Lung (tissue), 11 donors: ENCODE measurements at regions not wholly inside any gene's neighbourhood (a gene's known extent, or its start where the extent isn't known, plus 50 kb on each side); places are given as distances from the start of the nearest gene placed in this dataset.
A peak's percentile ranks its signal among the peaks of the same experiment; 100 is the strongest.

Experiments used
- ATAC-seq: fragments of 200-7000 bp; cut with Tn5 transposase; one replicate; pipeline ENCODE4 v1.9.1; 2020; ENCODE audit warnings: moderate number of reproducible peaks; ENCODE audit not compliant: insufficient read depth, low FRiP score
- DNase-seq, 3 donors: peaks; one replicate each; pipeline ENCODE4 v3.0.0-alpha.2; 2013 to 2017
- H3K27ac ChIP-seq, 2 donors: one replicate each; pipeline ENCODE4 v1.5.1; 2013; ENCODE audit warnings: mild to moderate bottlenecking in 2 of 2, moderate library complexity in 2 of 2, control low read depth in 1 of 2, inconsistent platforms in 1 of 2, low read depth in 1 of 2, low read length in 1 of 2
- H3K27me3 ChIP-seq, 3 donors: one replicate each; pipeline ENCODE4 v1.5.1; 2013; ENCODE audit warnings: low read length in 2 of 3; ENCODE audit not compliant: control insufficient read depth in 3 of 3, insufficient read depth in 3 of 3
- H3K36me3 ChIP-seq, 4 donors: one replicate each; pipeline ENCODE4 v1.5.1; 2013; ENCODE audit warnings: low read length in 4 of 4, mild to moderate bottlenecking in 1 of 4, moderate library complexity in 1 of 4; ENCODE audit not compliant: control insufficient read depth in 4 of 4, insufficient read depth in 4 of 4
- H3K4me1 ChIP-seq, 5 donors: one replicate each; pipeline ENCODE4 v1.5.1; 2013; ENCODE audit warnings: low read length in 5 of 5, mild to moderate bottlenecking in 2 of 5, moderate library complexity in 1 of 5; ENCODE audit not compliant: control insufficient read depth in 5 of 5, insufficient read depth in 5 of 5
- H3K4me3 ChIP-seq: one replicate; pipeline ENCODE4 v1.5.1; 2013; ENCODE audit warnings: mild to moderate bottlenecking, control low read depth, moderate library complexity
- H3K9ac ChIP-seq, 2 donors: one replicate each; pipeline ENCODE4 v1.5.1; 2013; ENCODE audit warnings: low read length in 2 of 2, control low read depth in 1 of 2; ENCODE audit not compliant: insufficient read depth in 1 of 2
- H3K9me3 ChIP-seq, 4 donors: one replicate each; pipeline ENCODE4 v1.5.1; 2013; ENCODE audit warnings: low read length in 3 of 4, mild to moderate bottlenecking in 1 of 4, moderate library complexity in 1 of 4; ENCODE audit not compliant: control insufficient read depth in 4 of 4, insufficient read depth in 3 of 4
- WGBS, 2 donors: extraction: QIAGEN DNeasy Blood & Tissue Kit; methylation state at CpG; one replicate each; pipeline ENCODE4 v1.1.7; 2013; 5-methylcytosine and 5-hydroxymethylcytosine counted together
- TF ChIP-seq, protein P1 (sequence below): IDR thresholded peaks from 2 replicates; pipeline ENCODE4 v1.5.1; 2012; ENCODE audit warnings: mild to moderate bottlenecking; ENCODE audit errors: control extremely low read depth, extremely low read depth
- donor health status: control.
- donor health status: control.
- donor health status: Bipolar disorder and iron deficiency.
- donor health status: healthy.
- donor health status: DM: yes; HTN: yes; CAD: no.

DNA sequence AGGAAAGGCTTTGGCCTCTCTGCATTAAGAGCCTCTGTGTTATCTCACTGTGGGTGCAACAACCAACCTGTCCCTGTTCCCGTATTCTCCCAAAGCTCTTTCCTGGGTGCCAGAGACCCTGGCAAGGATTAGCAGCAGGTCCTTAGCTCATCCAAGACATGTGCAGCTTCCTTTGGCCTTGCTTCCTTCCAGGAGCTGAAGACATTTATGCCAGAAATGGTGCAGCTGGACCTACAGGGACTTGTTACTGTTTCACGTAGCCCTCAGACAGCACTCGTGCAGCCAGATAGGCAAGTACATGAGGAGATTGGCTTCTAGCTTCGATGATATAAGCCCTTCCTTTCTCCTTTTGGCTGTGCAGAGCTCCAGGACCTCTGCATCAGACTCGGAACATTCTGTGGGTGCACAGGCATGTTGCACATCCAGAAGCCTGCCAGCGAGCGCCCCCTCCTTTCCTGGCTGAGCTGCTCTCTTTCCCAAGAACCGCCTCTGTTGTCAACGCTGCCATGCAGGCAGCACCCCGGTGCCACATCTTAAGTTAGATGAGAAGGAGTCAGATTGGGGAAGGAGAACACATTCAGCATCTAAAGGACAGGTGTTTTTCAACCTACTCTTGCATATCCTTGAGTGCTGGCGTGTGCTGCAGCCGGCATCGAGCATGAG, 284.5 kb upstream of the PLXNA2 start:
- Histone ChIP-seq H3K36me3 (no peaks in the 10 kb centered on the region), H3K27ac (no peak overlapping the region), H3K9ac (no peak overlapping the region), H3K27me3 (peaks cover 0 to 8% (median 0%) of the 10 kb centered on the region in 3 donors), H3K4me1 (peaks cover 0 to 19% (median 0%) of the 10 kb centered on the region in 5 donors), H3K4me3 (no peak overlapping the region), H3K9me3 (no peaks in the 10 kb centered on the region)
- ATAC-seq (no peak), DNase-seq (peak in 1 of 3 donors; percentile 17)
- TF ChIP-seq, protein P1, sequence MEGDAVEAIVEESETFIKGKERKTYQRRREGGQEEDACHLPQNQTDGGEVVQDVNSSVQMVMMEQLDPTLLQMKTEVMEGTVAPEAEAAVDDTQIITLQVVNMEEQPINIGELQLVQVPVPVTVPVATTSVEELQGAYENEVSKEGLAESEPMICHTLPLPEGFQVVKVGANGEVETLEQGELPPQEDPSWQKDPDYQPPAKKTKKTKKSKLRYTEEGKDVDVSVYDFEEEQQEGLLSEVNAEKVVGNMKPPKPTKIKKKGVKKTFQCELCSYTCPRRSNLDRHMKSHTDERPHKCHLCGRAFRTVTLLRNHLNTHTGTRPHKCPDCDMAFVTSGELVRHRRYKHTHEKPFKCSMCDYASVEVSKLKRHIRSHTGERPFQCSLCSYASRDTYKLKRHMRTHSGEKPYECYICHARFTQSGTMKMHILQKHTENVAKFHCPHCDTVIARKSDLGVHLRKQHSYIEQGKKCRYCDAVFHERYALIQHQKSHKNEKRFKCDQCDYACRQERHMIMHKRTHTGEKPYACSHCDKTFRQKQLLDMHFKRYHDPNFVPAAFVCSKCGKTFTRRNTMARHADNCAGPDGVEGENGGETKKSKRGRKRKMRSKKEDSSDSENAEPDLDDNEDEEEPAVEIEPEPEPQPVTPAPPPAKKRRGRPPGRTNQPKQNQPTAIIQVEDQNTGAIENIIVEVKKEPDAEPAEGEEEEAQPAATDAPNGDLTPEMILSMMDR = no peak
- 65 to 82% methylated on average over 13 of the region's 13 CpGs for WGBS, 2 donors

DNA sequence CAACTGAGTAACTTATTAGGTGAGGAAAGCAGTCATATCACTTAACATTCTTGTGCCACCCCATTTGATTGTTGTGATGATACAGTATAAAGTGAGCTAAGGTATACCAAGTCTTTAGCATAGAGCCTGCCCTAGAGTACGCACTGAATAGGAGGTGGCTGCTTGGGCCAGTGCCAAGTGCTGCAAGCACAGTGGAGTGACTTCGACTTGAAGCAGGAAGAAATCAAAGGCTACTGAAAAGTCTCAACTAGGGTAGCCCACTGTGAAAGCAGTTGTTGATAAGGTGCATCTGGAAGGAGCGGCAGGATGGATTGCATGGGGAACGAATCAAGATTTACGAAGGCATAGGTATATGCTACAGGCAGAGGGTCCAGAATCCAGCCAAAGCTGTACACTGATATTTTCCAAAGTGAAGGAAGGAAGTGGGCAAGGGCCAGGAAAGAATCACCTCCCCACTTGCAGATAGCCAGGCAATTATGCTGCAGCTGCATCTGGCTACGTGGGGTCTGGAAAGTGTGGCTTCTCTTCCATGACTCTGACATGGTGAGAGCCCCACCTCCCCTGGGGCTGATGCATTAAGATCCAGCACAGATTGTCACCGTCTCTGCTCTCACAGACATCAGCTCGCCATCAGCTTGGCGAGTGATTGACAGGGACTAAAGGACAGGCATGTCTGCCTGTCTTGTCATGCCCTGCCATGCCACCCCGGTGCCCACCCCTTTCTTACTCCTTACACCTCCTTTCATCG, 287.0 kb upstream of the PLXNA2 start:
- Histone ChIP-seq H3K27me3 (peaks cover 0 to 8% (median 0%) of the 10 kb centered on the region in 3 donors), H3K4me3 (no peak overlapping the region), H3K36me3 (no peaks in the 10 kb centered on the region), H3K4me1 (peaks cover 0 to 21% (median 0%) of the 10 kb centered on the region in 5 donors), H3K27ac (no peak overlapping the region), H3K9me3 (no peaks in the 10 kb centered on the region), H3K9ac (no peak overlapping the region)
- DNase-seq = peak; percentile 56 to 67 (median 57)
- TF ChIP-seq, protein P1 = no peak
- WGBS, 2 donors = 55 to 60% methylated on average over 11 of the region's 11 CpGs
- ATAC-seq = no peak

DNA sequence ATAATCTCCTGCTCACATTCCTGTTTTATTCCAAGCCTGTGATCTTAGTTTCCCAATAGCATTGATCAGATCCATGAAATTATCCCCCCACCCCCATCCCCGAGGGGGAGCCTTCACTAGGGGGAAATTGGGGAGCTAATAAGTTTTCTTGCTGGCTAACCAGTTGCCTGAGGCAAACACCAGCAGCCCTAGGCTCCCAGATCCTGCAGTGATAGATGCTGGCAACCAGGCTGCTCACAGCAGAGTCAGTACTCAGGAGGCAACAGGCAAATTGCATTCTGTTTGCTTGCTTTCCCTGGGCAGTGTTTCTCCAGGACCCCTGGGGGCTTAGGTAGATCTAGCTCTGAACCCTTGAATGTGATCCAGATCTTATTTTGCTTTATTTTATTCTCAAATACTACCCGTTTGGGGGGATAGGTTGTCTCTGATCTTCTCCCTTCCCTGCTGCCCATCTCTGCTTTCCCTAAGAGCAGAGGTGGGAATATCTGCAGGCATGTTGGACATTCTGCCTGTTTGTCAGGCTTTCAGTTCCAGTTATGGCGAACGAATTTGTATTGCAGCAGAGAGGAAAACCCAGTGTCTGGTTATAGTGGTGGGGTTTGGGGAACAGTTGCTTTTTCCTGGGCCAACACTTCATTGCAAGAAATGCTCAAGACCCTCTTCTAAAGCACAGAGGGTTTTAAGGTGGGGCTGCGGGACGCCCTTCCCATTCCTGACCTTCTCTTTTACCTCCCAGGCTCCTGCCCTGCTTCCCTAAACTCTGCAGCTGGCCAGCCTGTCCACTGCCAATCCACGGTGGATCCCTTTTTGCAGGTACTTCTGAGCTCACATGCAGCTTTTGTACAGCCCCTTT, 289.8 kb upstream of the PLXNA2 start:
- TF ChIP-seq, protein P1 = no peak
- Histone ChIP-seq H3K36me3 (no peaks in the 10 kb centered on the region), H3K27me3 (peaks cover 0 to 8% (median 0%) of the 10 kb centered on the region in 3 donors), H3K4me3 (no peak overlapping the region), H3K4me1 (peaks cover 0 to 10% (median 0%) of the 10 kb centered on the region in 5 donors), H3K9me3 (no peaks in the 10 kb centered on the region), H3K27ac (no peak overlapping the region), H3K9ac (no peak overlapping the region)
- DNase-seq (no peak), ATAC-seq (no peak)
- WGBS, 2 donors = 76 to 88% methylated on average over 7 of the region's 7 CpGs
